GM12891 (cell line): ENCODE measurements at regions not wholly inside any gene's neighbourhood (a gene's known extent, or its start where the extent isn't known, plus 50 kb on each side); places are given as distances from the start of the nearest gene placed in this dataset.

Experiments
- PAX5 ChIP-seq: IDR thresholded peaks from 2 replicates; pipeline ENCODE4 v1.6.1; 2011; ENCODE audit warnings: low read length, moderate library complexity, mild to moderate bottlenecking; ENCODE audit not compliant: insufficient read depth, severe bottlenecking
- POLR2A ChIP-seq: IDR thresholded peaks from 2 replicates; pipeline ENCODE4 v1.6.1; 2011; ENCODE audit warnings: low read depth, low read length, control low read depth
- POLR2AphosphoS5 ChIP-seq: IDR thresholded peaks from 2 replicates; pipeline ENCODE4 v1.6.1; 2011; ENCODE audit warnings: low read depth, low read length, control low read depth
- TAF1 ChIP-seq: IDR thresholded peaks from 2 replicates; pipeline ENCODE4 v1.6.1; 2011; ENCODE audit warnings: low read depth, low read length, control low read depth

DNA sequence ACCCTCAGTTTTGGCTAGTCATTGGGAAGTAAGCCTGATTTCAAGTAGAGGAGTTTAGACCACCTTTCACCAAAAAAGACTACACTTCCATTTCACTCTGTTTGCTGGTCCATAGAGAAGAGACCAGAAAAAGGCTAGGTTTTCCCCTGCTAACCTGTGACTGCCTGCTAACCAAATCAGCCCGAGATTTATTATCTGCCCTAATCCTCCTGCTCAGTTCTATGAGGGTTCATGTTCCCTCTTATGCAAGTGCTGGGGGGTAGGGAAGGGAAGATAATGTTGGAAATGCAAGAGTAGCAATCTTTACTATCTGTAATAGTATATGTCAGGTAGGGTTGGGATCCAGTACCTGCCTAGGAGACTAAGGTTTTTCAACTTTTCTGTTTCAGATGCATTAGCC lies 51.6 kb upstream of the CCNG1 start:
- TF ChIP-seq TAF1 = no peak
- no peak for TF ChIP-seq POLR2A
- no peak for TF ChIP-seq PAX5
- TF ChIP-seq POLR2AphosphoS5 = no peak
